ENCODE measurements at regions not wholly inside any gene's neighbourhood (a gene's known extent, or its start where the extent isn't known, plus 50 kb on each side); places are given as distances from the start of the nearest gene placed in this dataset.

DNA sequence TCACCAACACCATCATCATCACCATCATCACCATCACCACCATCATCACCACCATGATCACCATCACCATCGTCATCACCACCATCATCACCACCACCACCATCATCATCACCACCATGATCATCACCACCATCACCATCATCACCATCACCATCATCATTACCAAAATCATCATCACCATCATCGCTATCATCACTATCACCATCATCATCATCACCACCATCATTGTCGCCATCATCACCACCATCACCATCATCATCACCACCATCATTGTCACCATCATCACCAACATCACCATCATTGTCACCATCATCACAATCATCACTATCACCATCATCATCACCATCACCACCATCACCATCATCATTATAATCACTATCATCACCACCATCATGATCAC is 893.5 kb downstream of the TBC1D22A start:
- TF ChIP-seq, protein P1, sequence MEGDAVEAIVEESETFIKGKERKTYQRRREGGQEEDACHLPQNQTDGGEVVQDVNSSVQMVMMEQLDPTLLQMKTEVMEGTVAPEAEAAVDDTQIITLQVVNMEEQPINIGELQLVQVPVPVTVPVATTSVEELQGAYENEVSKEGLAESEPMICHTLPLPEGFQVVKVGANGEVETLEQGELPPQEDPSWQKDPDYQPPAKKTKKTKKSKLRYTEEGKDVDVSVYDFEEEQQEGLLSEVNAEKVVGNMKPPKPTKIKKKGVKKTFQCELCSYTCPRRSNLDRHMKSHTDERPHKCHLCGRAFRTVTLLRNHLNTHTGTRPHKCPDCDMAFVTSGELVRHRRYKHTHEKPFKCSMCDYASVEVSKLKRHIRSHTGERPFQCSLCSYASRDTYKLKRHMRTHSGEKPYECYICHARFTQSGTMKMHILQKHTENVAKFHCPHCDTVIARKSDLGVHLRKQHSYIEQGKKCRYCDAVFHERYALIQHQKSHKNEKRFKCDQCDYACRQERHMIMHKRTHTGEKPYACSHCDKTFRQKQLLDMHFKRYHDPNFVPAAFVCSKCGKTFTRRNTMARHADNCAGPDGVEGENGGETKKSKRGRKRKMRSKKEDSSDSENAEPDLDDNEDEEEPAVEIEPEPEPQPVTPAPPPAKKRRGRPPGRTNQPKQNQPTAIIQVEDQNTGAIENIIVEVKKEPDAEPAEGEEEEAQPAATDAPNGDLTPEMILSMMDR (IDR thresholded peaks at IDR 0.05; ENCODE audit: insufficient read depth, missing control alignments), result no peak
- FAIRE-seq (no peak), DNase-seq (ENCODE audit: insufficient read length, low spot score) (no peak)

DNA sequence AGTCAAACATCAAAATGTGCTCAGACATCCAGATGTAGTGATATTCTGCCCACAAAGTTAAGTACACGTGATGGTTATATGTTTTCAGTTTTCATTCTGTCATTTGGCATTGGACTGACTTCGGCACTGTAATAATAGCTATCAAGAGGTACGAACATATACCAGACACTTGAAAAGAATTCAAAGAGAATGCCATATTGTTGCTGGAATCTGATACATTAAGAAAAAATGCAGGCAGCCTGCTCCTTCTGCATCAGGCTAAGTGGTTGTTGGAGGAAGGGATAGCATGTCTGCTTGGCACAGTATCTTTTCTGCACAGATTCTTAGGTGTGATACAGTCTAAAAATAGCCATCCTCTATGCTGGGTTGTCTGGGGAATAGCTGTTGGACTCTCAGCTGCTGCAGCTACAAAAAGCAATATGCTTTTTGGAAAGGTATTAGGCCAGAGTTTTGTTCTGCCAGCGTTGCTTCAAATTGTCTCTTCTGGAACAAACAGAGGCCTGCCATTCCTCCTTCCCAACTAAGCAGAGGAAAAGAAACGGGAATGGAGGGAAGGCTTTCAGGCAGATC is 892.6 kb downstream of the TBC1D22A start:
- FAIRE-seq (no peak), DNase-seq (ENCODE audit: insufficient read length, low spot score) (no peak)
- TF ChIP-seq, protein P1 (IDR thresholded peaks at IDR 0.05; ENCODE audit: insufficient read depth, missing control alignments), result no peak

DNA sequence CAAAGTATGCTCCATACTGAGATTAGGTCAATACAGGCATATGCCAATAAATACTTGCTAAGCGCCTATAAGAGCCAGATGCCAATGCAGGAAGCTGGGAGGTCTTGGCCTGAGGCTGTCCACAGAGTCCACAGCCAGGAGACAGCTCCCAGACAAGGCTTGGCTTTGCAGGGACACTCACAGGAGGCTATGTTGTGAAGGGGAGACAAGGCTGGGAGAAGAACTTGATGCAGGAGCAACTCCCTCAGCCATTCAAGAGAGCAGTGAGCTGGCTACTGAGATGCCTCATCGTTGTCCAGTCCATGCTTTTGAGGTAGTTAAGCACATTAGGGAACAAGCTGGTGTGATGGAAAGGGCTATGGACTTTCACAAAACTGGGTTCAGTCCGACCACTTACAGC is 891.5 kb downstream of the TBC1D22A start:
- no peak for DNase-seq (ENCODE audit: insufficient read length, low spot score)
- FAIRE-seq, result no peak
- TF ChIP-seq, protein P1 (IDR thresholded peaks at IDR 0.05; ENCODE audit: insufficient read depth, missing control alignments), result no peak

DNA sequence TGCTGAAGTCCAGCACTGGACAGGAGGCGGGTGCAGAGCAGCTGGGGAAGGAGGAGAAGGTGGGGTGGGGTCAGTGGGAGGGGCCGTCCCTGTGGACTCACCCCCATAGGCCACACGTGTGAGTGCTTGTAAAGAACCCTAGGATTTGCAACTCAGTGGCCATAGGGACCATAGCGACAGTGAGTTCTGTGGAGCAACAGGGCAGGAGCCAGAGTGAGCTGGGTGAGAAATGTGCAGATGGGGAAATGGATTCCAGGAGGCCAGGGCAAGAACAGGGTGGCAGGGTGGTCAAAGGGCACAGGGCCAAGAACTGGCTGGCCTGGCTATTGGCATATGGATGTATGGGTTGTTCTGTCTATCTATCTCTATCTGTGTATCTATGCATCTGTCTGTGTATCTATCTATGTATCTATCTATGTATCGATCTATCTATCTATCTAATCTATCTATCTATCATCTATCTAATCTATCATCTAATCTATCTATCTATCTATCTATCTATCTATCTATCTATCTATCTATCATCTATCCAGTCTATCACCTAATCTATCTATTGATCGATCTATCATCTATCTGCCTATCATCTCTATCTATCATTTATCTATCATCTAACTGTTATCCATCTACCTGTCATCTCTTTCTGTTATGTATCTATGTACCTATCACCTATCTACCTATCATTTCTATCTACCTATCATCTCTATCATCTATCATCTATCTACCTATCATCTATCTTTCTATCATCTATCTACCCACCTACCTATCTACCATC is 889.0 kb downstream of the TBC1D22A start:
- TF ChIP-seq, protein P1 (IDR thresholded peaks at IDR 0.05; ENCODE audit: insufficient read depth, missing control alignments), result no peak
- no peak for DNase-seq (ENCODE audit: insufficient read length, low spot score)
- no peak for FAIRE-seq

- DNase-seq (ENCODE audit: insufficient read length, low spot score) (no peak), FAIRE-seq (no peak)
- TF ChIP-seq, protein P1 (IDR thresholded peaks at IDR 0.05; ENCODE audit: insufficient read depth, missing control alignments), result no peak
Observed at GRCh38 chr22:47647720-47648119, 885.3 kb downstream of the TBC1D22A start.

- TF ChIP-seq, protein P1 (IDR thresholded peaks at IDR 0.05; ENCODE audit: insufficient read depth, missing control alignments), result no peak
- FAIRE-seq, result no peak
- no peak for DNase-seq (ENCODE audit: insufficient read length, low spot score)
Observed at GRCh38 chr22:47647181-47647580, 884.7 kb downstream of the TBC1D22A start.

GRCh38 chr22:47645923-47646322 is 883.5 kb downstream of the TBC1D22A start:
- FAIRE-seq (no peak), DNase-seq (ENCODE audit: insufficient read length, low spot score) (no peak)
- TF ChIP-seq, protein P1 (IDR thresholded peaks at IDR 0.05; ENCODE audit: insufficient read depth, missing control alignments), result no peak

Data from D721Med (cell line).